K562 (cell line): ENCODE measurements at regions not wholly inside any gene's neighbourhood (a gene's known extent, or its start where the extent isn't known, plus 50 kb on each side); places are given as distances from the start of the nearest gene placed in this dataset.

ENCODE experiments used
- CTCF ChIP-seq, 3 experiments: IDR thresholded peaks in 2 of 3; conservative IDR thresholded peaks in 1 of 3; 2 replicates each; pipeline ENCODE4 v1.5.1; 2011 to 2012; ENCODE audit warnings: low read length in 3 of 3, mild to moderate bottlenecking in 3 of 3, control low read depth in 2 of 3, improper control_type of control experiment in 1 of 3, inconsistent platforms in 1 of 3, low read depth in 1 of 3, mixed read lengths in 1 of 3, moderate library complexity in 1 of 3; ENCODE audit not compliant: insufficient read depth in 2 of 3
- JUNB ChIP-seq: fragments of 450-650 bp; formaldehyde crosslinking; conservative IDR thresholded peaks from 2 replicates; pipeline ENCODE4 v1.4.0; 2020; ENCODE audit warnings: mild to moderate bottlenecking
- L3MBTL2 ChIP-seq: fragments of 450-650 bp; IDR thresholded peaks from 2 replicates; pipeline ENCODE4 v1.6.1; 2016; ENCODE audit warnings: mild to moderate bottlenecking, moderate library complexity
- SMARCB1 ChIP-seq: IDR thresholded peaks from 2 replicates; pipeline ENCODE4 v1.6.1; 2011; ENCODE audit warnings: improper control_type of control experiment, low read depth; ENCODE audit not compliant: insufficient read length
- SRSF9 ChIP-seq: fragments of 200-400 bp; formaldehyde crosslinking; IDR thresholded peaks from 2 replicates; pipeline ENCODE4 v1.6.1; 2017; ENCODE audit warnings: low read depth, low read length, borderline replicate concordance
- STAT5A ChIP-seq: IDR thresholded peaks from 2 replicates; pipeline ENCODE4 v1.6.1; 2012; ENCODE audit warnings: low read length, inconsistent platforms, borderline replicate concordance
- ZHX1 ChIP-seq: fragments of 150-350 bp; conservative IDR thresholded peaks from 2 replicates; pipeline ENCODE4 v1.6.1; 2014; ENCODE audit warnings: low read length

GRCh38 chr1:229197265-229197585 is 73.7 kb upstream of the RAB4A start:
- TF ChIP-seq SRSF9 (no peak), L3MBTL2 (no peak), CTCF (IDR thresholded peaks at IDR 0.05 in 2 of 3, conservative IDR thresholded peaks at IDR 0.05 in 1 of 3; ENCODE audit: insufficient read depth in 2 of 3, low read depth in 1 of 3, low read length in 3 of 3) (no peak), ZHX1 (no peak), JUNB (CRISPR knock-in tag) (no peak), SMARCB1 (no peak), STAT5A (no peak)
